ENCODE measurements at regions not wholly inside any gene's neighbourhood (a gene's known extent, or its start where the extent isn't known, plus 50 kb on each side); places are given as distances from the start of the nearest gene placed in this dataset.
"Not testable (repeated sequence)": the region's sequence is repeated elsewhere in the genome, so short reads cannot be mapped to it uniquely, and the experiment has no call there.

GRCh38 chr2:189976488-189976887 is 86.0 kb downstream of the MSTN start:
- H3K27ac ChIP-seq (ENCODE audit: low read depth in 2 of 2, low read length in 1 of 2); H3K4me1 ChIP-seq (ENCODE audit: control insufficient read depth in 1 of 2, insufficient read depth in 2 of 2, low read depth in 1 of 2, low read length in 1 of 2); CTCF ChIA-PET; H3K36me3 ChIP-seq (replicated peaks in 1 of 2; ENCODE audit: control insufficient read depth in 1 of 2, insufficient read depth in 2 of 2, low read length in 1 of 2); POLR2A ChIA-PET; DNase-seq; H3K9ac ChIP-seq; H3K4me3 ChIP-seq (ENCODE audit: low read depth in 2 of 2, low read length in 1 of 2); H3F3A ChIP-seq (replicated peaks; ENCODE audit: insufficient read depth); H3K4me2 ChIP-seq; H2AFZ ChIP-seq (ENCODE audit: low read depth); H3K9me2 ChIP-seq; H3K79me2 ChIP-seq (ENCODE audit: insufficient read depth); H4K20me1 ChIP-seq (ENCODE audit: insufficient read depth); H3K9me3 ChIP-seq; H3K27me3 ChIP-seq (ENCODE audit: insufficient read depth): not testable (repeated sequence)
- WGBS (ENCODE audit: low lambda C conversion rate), result 80% methylated on average over 7 of the region's 11 CpGs

- no peaks in the 10 kb centered on the region for H3K9me3 ChIP-seq
- no peaks in the 10 kb centered on the region for H3K4me1 ChIP-seq (ENCODE audit: control insufficient read depth in 1 of 2, insufficient read depth in 2 of 2, low read depth in 1 of 2, low read length in 1 of 2)
- no peaks in the 10 kb centered on the region for H3K9me2 ChIP-seq
- no peak for DNase-seq
- H2AFZ ChIP-seq (ENCODE audit: low read depth), result no peak overlapping the region
- no peak overlapping the region for H3K4me3 ChIP-seq (ENCODE audit: low read depth in 2 of 2, low read length in 1 of 2)
- 52% methylated on average over 1 of the region's 1 CpG for WGBS (ENCODE audit: low lambda C conversion rate)
- TF ChIP-seq TCF12 (IDR thresholded peaks at IDR 0.05) (no peak), RFX5 (IDR thresholded peaks at IDR 0.05; ENCODE audit: low read length) (no peak), RCOR1 (IDR thresholded peaks at IDR 0.05; ENCODE audit: low read length) (no peak), MEF2A (IDR thresholded peaks at IDR 0.05; ENCODE audit: borderline replicate concordance, low read depth) (no peak), EZH2phosphoT487 (IDR thresholded peaks at IDR 0.05; ENCODE audit: borderline replicate concordance, low read depth) (no peak), TAF1 (IDR thresholded peaks at IDR 0.05; ENCODE audit: borderline replicate concordance, low read depth, low read length) (no peak), JUND (IDR thresholded peaks at IDR 0.05) (no peak), YY1 (IDR thresholded peaks at IDR 0.05; ENCODE audit: low read depth) (no peak), SIN3A (IDR thresholded peaks at IDR 0.05; ENCODE audit: borderline replicate concordance, low read depth, low read length) (no peak), NFIC (IDR thresholded peaks at IDR 0.05; ENCODE audit: borderline replicate concordance) (no peak), CHD2 (IDR thresholded peaks at IDR 0.05; ENCODE audit: low read length, partially characterized antibody) (no peak), SMC3 (IDR thresholded peaks at IDR 0.05; ENCODE audit: low read depth, low read length) (no peak), GATA2 (CRISPR knock-in tag; IDR thresholded peaks at IDR 0.05) (no peak; the same call in 1 of the 2 replicates), RAD21 (IDR thresholded peaks at IDR 0.05; ENCODE audit: low read length) (no peak), IRF3 (IDR thresholded peaks at IDR 0.05; ENCODE audit: low read depth, low read length) (no peak)
- TF ChIP-seq, protein P1, sequence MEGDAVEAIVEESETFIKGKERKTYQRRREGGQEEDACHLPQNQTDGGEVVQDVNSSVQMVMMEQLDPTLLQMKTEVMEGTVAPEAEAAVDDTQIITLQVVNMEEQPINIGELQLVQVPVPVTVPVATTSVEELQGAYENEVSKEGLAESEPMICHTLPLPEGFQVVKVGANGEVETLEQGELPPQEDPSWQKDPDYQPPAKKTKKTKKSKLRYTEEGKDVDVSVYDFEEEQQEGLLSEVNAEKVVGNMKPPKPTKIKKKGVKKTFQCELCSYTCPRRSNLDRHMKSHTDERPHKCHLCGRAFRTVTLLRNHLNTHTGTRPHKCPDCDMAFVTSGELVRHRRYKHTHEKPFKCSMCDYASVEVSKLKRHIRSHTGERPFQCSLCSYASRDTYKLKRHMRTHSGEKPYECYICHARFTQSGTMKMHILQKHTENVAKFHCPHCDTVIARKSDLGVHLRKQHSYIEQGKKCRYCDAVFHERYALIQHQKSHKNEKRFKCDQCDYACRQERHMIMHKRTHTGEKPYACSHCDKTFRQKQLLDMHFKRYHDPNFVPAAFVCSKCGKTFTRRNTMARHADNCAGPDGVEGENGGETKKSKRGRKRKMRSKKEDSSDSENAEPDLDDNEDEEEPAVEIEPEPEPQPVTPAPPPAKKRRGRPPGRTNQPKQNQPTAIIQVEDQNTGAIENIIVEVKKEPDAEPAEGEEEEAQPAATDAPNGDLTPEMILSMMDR (IDR thresholded peaks at IDR 0.05), result no peak
- TF ChIP-seq, protein P2, sequence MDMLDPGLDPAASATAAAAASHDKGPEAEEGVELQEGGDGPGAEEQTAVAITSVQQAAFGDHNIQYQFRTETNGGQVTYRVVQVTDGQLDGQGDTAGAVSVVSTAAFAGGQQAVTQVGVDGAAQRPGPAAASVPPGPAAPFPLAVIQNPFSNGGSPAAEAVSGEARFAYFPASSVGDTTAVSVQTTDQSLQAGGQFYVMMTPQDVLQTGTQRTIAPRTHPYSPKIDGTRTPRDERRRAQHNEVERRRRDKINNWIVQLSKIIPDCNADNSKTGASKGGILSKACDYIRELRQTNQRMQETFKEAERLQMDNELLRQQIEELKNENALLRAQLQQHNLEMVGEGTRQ (IDR thresholded peaks at IDR 0.05; ENCODE audit: borderline replicate concordance, low read depth, low read length), result no peak
- no peak overlapping the region for H3K9ac ChIP-seq
- H3K36me3 ChIP-seq (replicated peaks in 1 of 2; ENCODE audit: control insufficient read depth in 1 of 2, insufficient read depth in 2 of 2, low read length in 1 of 2), result no peaks in the 10 kb centered on the region
- H4K20me1 ChIP-seq (ENCODE audit: insufficient read depth), result no peaks in the 10 kb centered on the region
- no peaks in the 10 kb centered on the region for H3K27me3 ChIP-seq (ENCODE audit: insufficient read depth)
- no peak overlapping the region for H3K27ac ChIP-seq (ENCODE audit: low read depth in 2 of 2, low read length in 1 of 2)
- CTCF ChIA-PET, result interaction anchor here (1.2 to 1.3 kb wide), 2 partner anchors 162 to 300 kb away, joined by 3 read pairs; no protein-coding TSS in a partner anchor
- H3K79me2 ChIP-seq (ENCODE audit: insufficient read depth), result no peaks in the 10 kb centered on the region
- POLR2A ChIA-PET, result no interaction called here
- H3K4me2 ChIP-seq, result no peak overlapping the region
- H3F3A ChIP-seq (replicated peaks; ENCODE audit: insufficient read depth), result no peaks in the 10 kb centered on the region
Measured at GRCh38 chr2:189960346-189960745, 102.2 kb downstream of the MSTN start.
